Neural crest cell (in vitro differentiated cells): ENCODE measurements at regions not wholly inside any gene's neighbourhood (a gene's known extent, or its start where the extent isn't known, plus 50 kb on each side); places are given as distances from the start of the nearest gene placed in this dataset.
"Not testable (repeated sequence)": the region's sequence is repeated elsewhere in the genome, so short reads cannot be mapped to it uniquely, and the experiment has no call there.

Source experiments
- DNase-seq: peaks from one replicate; pipeline ENCODE4 v3.0.0; 2021; ENCODE audit warnings: low read depth, mixed read lengths, low spot score
- H3K27ac Mint-ChIP-seq: one replicate; pipeline ENCODE4 v1.8.0; 2021; ENCODE audit warnings: mild to moderate bottlenecking, mixed read lengths; ENCODE audit not compliant: unreplicated experiment
- H3K27me3 Mint-ChIP-seq: 2 replicates; pipeline ENCODE4 v1.8.0; 2021; ENCODE audit warnings: low read depth, mild to moderate bottlenecking, mixed read lengths
- H3K36me3 Mint-ChIP-seq: 2 replicates; pipeline ENCODE4 v1.8.0; 2021; ENCODE audit warnings: low read depth, mild to moderate bottlenecking, mixed read lengths
- H3K4me1 Mint-ChIP-seq: 2 replicates; pipeline ENCODE4 v1.8.0; 2021; ENCODE audit warnings: mixed read lengths
- H3K4me3 Mint-ChIP-seq: one replicate; pipeline ENCODE4 v1.8.0; 2021; ENCODE audit warnings: mild to moderate bottlenecking, mixed read lengths
- H3K9me3 Mint-ChIP-seq: 2 replicates; pipeline ENCODE4 v1.8.0; 2021; ENCODE audit warnings: mixed read lengths
- CTCF ChIP-seq: fragments of 200-600 bp; sonication (generic); conservative IDR thresholded peaks from 2 replicates; pipeline ENCODE4 v1.5.0; 2021; ENCODE audit warnings: antibody characterized with exemption, mild to moderate bottlenecking

GRCh38 chr7:86989407-86989806, 70.0 kb downstream of the ELAPOR2 start:
- peaks cover 10% of the 10 kb centered on the region for H3K4me1 Mint-ChIP-seq
- no peak for DNase-seq
- H3K9me3 Mint-ChIP-seq = peaks cover 8% of the 10 kb centered on the region
- H3K27me3 Mint-ChIP-seq = no peaks in the 10 kb centered on the region
- no peak for TF ChIP-seq CTCF
- peaks cover 27% of the 10 kb centered on the region for H3K36me3 Mint-ChIP-seq
- H3K4me3 Mint-ChIP-seq = no peak overlapping the region
- H3K27ac Mint-ChIP-seq = no peak overlapping the region

- DNase-seq, H3K4me1 Mint-ChIP-seq, H3K4me3 Mint-ChIP-seq, H3K27me3 Mint-ChIP-seq, H3K27ac Mint-ChIP-seq: not testable (repeated sequence)
- Mint-ChIP-seq H3K36me3 (peaks cover 40% of the 10 kb centered on the region), H3K9me3 (peaks cover 20% of the 10 kb centered on the region)
These were observed 71.6 kb downstream of the ELAPOR2 start for GRCh38 chr7:86987834-86988233.

- not testable (repeated sequence) for H3K4me3 Mint-ChIP-seq, H3K27ac Mint-ChIP-seq, DNase-seq, H3K27me3 Mint-ChIP-seq, H3K4me1 Mint-ChIP-seq
- Mint-ChIP-seq H3K9me3 (peaks cover 21% of the 10 kb centered on the region), H3K36me3 (peaks cover 42% of the 10 kb centered on the region)
These were observed 72.1 kb downstream of the ELAPOR2 start for GRCh38 chr7:86987358-86987757.

GRCh38 chr7:86985342-86985741, 74.1 kb downstream of the ELAPOR2 start:
- not testable (repeated sequence) for H3K4me3 Mint-ChIP-seq, DNase-seq, H3K27ac Mint-ChIP-seq, H3K27me3 Mint-ChIP-seq, H3K4me1 Mint-ChIP-seq
- Mint-ChIP-seq H3K36me3 (peaks cover 49% of the 10 kb centered on the region), H3K9me3 (peaks cover 21% of the 10 kb centered on the region)

- DNase-seq, H3K27me3 Mint-ChIP-seq, H3K27ac Mint-ChIP-seq, H3K4me1 Mint-ChIP-seq, H3K4me3 Mint-ChIP-seq: not testable (repeated sequence)
- peaks cover 49% of the 10 kb centered on the region for H3K36me3 Mint-ChIP-seq
- H3K9me3 Mint-ChIP-seq = peaks cover 21% of the 10 kb centered on the region
These were observed 75.8 kb downstream of the ELAPOR2 start for GRCh38 chr7:86983654-86984053.

- not testable (repeated sequence) for H3K4me1 Mint-ChIP-seq
These were observed 77.5 kb downstream of the ELAPOR2 start for GRCh38 chr7:86981937-86982336.

GRCh38 chr7:86981127-86981526, 78.3 kb downstream of the ELAPOR2 start:
- Mint-ChIP-seq H3K27me3 (no peaks in the 10 kb centered on the region), H3K36me3 (peaks cover 35% of the 10 kb centered on the region), H3K9me3 (peaks cover 18% of the 10 kb centered on the region), H3K4me3 (no peak overlapping the region), H3K4me1 (peaks cover 16% of the 10 kb centered on the region), H3K27ac (no peak overlapping the region)
- no peak for DNase-seq
- no peak for TF ChIP-seq CTCF

More at GRCh38 chr7:86981937-86982336, 77.5 kb downstream of the ELAPOR2 start:
- not testable (repeated sequence) for H3K27ac Mint-ChIP-seq, DNase-seq, H3K27me3 Mint-ChIP-seq, H3K4me3 Mint-ChIP-seq
- Mint-ChIP-seq H3K36me3 (peaks cover 38% of the 10 kb centered on the region), H3K9me3 (peaks cover 18% of the 10 kb centered on the region)

- TF ChIP-seq CTCF = no peak
- Mint-ChIP-seq H3K36me3 (peaks cover 30% of the 10 kb centered on the region), H3K27me3 (no peaks in the 10 kb centered on the region), H3K4me3 (no peak overlapping the region), H3K4me1 (peaks cover 21% of the 10 kb centered on the region), H3K9me3 (peaks cover 18% of the 10 kb centered on the region), H3K27ac (peak overlapping the region; percentile 6)
- DNase-seq = no peak
These were observed 79.2 kb downstream of the ELAPOR2 start for GRCh38 chr7:86980223-86980622.
